Central memory CD8-positive, alpha-beta T cell (primary cell): ENCODE measurements at regions not wholly inside any gene's neighbourhood (a gene's known extent, or its start where the extent isn't known, plus 50 kb on each side); places are given as distances from the start of the nearest gene placed in this dataset.

ENCODE experiments used
- ATAC-seq: fragments of 150-1000 bp; cut with Tn5 transposase; replicated peaks from 2 replicates; pipeline ENCODE4 v1.10.0; 2022; ENCODE audit warnings: mild to moderate bottlenecking, moderate FRiP score, moderate number of reproducible peaks; ENCODE audit not compliant: poor library complexity, severe bottlenecking; ENCODE audit errors: extremely low read depth
- DNase-seq, 2 donors: peaks; one replicate each; pipeline ENCODE4 v3.0.0; 2021; ENCODE audit warnings: low spot score in 2 of 2
- H3K27ac Mint-ChIP-seq: one replicate; pipeline ENCODE4 v1.8.0; 2022; ENCODE audit warnings: low read depth, mild to moderate bottlenecking, moderate library complexity, mixed read lengths
- H3K27me3 Mint-ChIP-seq: one replicate; pipeline ENCODE4 v1.8.0; 2022; ENCODE audit warnings: mixed read lengths
- H3K36me3 Mint-ChIP-seq: one replicate; pipeline ENCODE4 v1.8.0; 2022; ENCODE audit warnings: mild to moderate bottlenecking, moderate library complexity, mixed read lengths; ENCODE audit not compliant: insufficient read depth
- H3K4me1 Mint-ChIP-seq: one replicate; pipeline ENCODE4 v1.8.0; 2022; ENCODE audit warnings: mixed read lengths
- H3K4me3 Mint-ChIP-seq: one replicate; pipeline ENCODE4 v1.8.0; 2022; ENCODE audit warnings: mild to moderate bottlenecking, moderate library complexity, mixed read lengths
- H3K9me3 Mint-ChIP-seq: one replicate; pipeline ENCODE4 v1.8.0; 2022; ENCODE audit warnings: mixed read lengths

DNA sequence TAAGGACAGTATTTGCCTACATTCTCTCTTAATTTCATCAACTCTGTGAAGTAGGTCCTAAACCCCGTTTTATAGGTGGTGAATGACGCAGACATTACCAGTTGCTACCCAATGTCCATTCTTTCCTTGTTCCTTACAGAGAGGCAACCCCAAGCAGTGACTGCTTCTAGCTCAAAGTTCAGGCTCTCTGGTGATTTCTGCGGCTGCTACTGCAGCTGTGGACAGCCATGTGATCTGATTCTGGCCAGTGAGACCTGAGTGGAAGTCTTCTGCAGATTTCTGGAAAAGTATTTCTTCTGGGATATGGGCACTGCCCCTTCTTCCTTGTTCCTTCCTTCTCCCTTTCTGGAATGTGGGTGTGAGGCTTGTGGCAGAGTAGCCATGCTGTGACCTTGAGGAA, 82.9 kb downstream of the ARF6 start:
- DNase-seq (no peak), ATAC-seq (no peak)
- Mint-ChIP-seq H3K27ac (no peak overlapping the region), H3K36me3 (peaks cover 5% of the 10 kb centered on the region), H3K4me3 (no peak overlapping the region), H3K9me3 (no peaks in the 10 kb centered on the region), H3K27me3 (no peaks in the 10 kb centered on the region), H3K4me1 (peaks cover 74% of the 10 kb centered on the region)

DNA sequence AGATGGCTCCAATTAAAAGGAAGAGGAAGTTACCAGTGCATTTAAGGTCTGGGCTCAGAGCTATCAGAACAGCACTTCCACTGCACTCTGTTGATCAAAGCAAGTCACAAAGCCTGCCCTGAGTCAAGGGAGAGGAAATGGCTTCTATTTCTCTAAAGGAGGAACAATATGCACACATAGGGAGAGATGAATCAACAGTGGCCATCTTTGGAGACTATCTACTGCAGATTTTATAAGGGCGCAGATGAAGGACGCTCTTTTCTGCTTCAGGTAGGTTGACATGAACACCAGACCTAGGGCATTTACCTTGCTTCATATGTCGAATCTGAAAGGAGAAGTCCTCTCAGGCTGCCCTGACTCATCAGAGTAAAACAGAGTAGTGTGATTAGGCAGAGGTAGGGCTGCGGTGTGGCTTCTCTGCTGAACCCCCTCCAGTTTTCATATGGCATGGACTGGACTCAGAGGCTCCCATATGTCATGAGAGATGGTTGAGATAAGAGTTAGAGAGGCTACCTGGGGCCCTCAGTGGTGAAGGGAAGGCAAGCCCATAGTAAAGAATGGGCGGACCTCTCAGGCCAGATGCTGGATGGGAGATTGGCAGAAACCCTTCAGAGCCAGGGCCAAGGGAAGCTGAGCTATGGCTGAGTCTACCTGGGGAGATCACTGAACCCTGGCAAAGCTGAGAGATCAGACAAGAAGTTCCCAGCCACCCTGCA, 84.4 kb downstream of the ARF6 start:
- no peaks in the 10 kb centered on the region for H3K9me3 Mint-ChIP-seq
- DNase-seq = no peak
- H3K27me3 Mint-ChIP-seq = no peaks in the 10 kb centered on the region
- H3K4me1 Mint-ChIP-seq = peaks cover 73% of the 10 kb centered on the region
- H3K36me3 Mint-ChIP-seq = peaks cover 5% of the 10 kb centered on the region
- H3K4me3 Mint-ChIP-seq = peak overlapping the region; percentile 66
- peak overlapping the region; percentile 89 for H3K27ac Mint-ChIP-seq
- ATAC-seq = peak; percentile 72

DNA sequence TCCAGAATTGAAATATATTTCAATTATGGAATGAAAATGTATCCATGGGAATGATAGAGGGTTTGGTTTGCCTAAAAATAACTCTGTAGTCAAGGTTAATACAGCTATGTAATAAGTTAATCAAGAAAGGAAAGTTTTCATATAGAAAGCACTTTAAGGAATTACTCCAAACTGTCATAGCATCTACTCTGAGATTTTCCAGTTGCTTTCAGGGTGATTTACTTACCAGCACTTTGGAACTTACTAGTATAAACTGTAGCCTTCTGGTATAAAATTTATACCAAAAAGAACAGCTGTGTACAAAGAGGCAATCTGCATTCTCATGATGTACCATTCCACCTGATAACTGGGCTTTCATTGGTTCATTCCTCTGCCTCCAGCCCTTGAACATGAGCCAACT, 87.1 kb downstream of the ARF6 start:
- no peaks in the 10 kb centered on the region for H3K27me3 Mint-ChIP-seq
- H3K9me3 Mint-ChIP-seq = no peaks in the 10 kb centered on the region
- H3K27ac Mint-ChIP-seq = no peak overlapping the region
- DNase-seq = no peak
- no peak for ATAC-seq
- no peak overlapping the region for H3K4me3 Mint-ChIP-seq
- H3K36me3 Mint-ChIP-seq = peaks cover 6% of the 10 kb centered on the region
- peaks cover 63% of the 10 kb centered on the region for H3K4me1 Mint-ChIP-seq

DNA sequence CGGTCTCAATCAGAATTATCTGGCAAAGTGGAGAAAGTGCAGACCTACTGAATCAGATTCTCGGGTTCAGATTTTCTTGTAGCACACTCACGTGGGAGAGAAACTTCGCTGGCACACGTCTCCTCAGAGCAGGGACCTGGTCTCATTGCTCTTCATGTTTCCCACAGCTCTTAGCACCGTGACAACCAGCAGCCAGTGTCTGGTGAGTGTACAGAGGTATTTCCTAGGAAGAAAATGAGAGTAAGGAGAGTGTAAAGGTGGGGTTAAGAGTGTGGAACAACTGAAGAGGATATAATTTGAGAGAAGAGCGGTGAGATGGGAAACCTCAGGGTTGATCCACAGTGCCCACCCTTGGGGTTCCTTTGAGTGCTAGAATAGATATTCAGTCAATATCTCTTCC, 89.2 kb downstream of the ARF6 start:
- Mint-ChIP-seq H3K27ac (peak overlapping the region; percentile 47), H3K4me1 (peaks cover 47% of the 10 kb centered on the region)

DNA sequence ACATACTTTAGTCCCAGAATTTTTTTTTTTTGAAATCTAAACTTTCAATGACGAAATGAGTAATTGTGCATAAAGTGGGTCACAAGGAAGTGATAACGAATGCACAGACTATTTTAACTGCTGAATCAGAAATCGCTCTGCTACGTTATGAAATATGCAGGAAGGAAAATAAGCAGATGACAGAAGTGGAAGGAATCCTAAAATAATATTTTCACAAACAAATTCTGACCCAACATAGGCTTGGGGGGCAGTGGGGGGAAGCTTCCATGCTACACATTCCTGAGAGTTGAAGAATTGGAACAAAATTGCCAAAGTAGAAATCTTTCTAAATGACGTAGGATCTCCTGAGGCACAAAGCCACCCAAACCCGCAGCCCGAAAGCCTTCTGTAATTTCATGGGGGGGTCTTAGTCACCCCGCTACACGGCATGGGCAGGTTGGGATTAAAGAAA, 89.6 kb downstream of the ARF6 start:
- peaks cover 7% of the 10 kb centered on the region for H3K36me3 Mint-ChIP-seq
- H3K27me3 Mint-ChIP-seq = no peaks in the 10 kb centered on the region
- H3K4me1 Mint-ChIP-seq = peaks cover 42% of the 10 kb centered on the region
- peak overlapping the region; percentile 47 for H3K27ac Mint-ChIP-seq
- DNase-seq (no peak), ATAC-seq (no peak)
- no peaks in the 10 kb centered on the region for H3K9me3 Mint-ChIP-seq
- no peak overlapping the region for H3K4me3 Mint-ChIP-seq

More for the DNA sequence above, 89.2 kb downstream of the ARF6 start:
- ATAC-seq = no peak
- Mint-ChIP-seq H3K27me3 (no peaks in the 10 kb centered on the region), H3K36me3 (peaks cover 6% of the 10 kb centered on the region), H3K9me3 (no peaks in the 10 kb centered on the region), H3K4me3 (no peak overlapping the region)
- no peak for DNase-seq

DNA sequence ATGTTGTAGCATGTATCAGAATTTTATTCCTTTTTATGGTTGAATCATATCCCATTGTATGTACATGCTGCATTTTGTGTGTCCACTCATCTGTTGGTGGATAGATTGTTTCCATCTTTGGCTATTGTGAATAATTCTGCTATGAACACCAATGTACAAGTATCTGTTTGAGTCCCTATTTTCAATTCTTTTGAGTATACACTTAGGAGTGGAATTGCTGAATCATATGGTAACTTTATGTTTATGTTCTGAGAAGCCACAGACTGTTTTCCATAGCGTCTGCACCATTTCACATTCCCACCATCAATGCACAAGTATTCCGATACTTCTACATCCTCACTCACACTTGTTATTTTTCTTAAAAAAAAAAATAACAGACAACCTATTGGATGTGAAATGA, 91.5 kb downstream of the ARF6 start:
- H3K4me1 Mint-ChIP-seq = peaks cover 24% of the 10 kb centered on the region
- peaks cover 3% of the 10 kb centered on the region for H3K36me3 Mint-ChIP-seq
- no peaks in the 10 kb centered on the region for H3K9me3 Mint-ChIP-seq
- no peak overlapping the region for H3K27ac Mint-ChIP-seq
- DNase-seq (no peak), ATAC-seq (no peak)
- H3K27me3 Mint-ChIP-seq = no peaks in the 10 kb centered on the region
- H3K4me3 Mint-ChIP-seq = no peak overlapping the region

DNA sequence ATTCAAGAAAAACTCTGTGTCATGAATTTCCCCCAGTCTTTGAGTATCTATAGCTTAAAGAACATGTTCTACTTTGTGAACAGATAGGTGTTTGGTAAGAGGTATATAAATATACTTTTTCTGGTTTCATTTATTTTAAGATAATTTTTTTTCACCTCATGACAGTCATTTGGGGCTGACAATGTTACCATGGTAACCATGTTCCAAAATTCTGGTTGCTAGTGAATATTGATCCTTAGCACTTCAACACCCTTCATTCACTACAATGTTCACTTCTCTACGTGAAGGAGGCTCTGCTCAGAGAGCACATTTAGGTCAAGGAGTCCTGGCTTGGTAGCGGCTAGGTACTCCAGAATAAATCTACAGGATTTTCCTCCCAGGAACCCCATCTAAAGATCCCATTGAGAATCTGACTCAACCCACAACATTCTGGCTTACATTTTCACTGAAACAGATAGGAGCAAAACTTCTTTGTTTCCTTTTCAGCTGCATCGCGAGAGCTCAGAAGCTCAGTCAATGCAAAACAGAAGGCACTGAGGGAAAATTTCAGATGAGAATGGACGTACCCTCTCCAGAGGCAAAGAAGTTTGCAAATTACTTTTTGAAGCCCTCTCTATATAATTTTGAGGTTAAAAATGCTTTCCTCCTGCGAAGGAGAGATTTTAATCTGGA, 93.6 kb downstream of the ARF6 start:
- Mint-ChIP-seq H3K4me1 (peaks cover 15% of the 10 kb centered on the region), H3K4me3 (no peak overlapping the region), H3K36me3 (peaks cover 6% of the 10 kb centered on the region), H3K27ac (no peak overlapping the region), H3K9me3 (no peaks in the 10 kb centered on the region), H3K27me3 (no peaks in the 10 kb centered on the region)
- no peak for DNase-seq
- no peak for ATAC-seq

DNA sequence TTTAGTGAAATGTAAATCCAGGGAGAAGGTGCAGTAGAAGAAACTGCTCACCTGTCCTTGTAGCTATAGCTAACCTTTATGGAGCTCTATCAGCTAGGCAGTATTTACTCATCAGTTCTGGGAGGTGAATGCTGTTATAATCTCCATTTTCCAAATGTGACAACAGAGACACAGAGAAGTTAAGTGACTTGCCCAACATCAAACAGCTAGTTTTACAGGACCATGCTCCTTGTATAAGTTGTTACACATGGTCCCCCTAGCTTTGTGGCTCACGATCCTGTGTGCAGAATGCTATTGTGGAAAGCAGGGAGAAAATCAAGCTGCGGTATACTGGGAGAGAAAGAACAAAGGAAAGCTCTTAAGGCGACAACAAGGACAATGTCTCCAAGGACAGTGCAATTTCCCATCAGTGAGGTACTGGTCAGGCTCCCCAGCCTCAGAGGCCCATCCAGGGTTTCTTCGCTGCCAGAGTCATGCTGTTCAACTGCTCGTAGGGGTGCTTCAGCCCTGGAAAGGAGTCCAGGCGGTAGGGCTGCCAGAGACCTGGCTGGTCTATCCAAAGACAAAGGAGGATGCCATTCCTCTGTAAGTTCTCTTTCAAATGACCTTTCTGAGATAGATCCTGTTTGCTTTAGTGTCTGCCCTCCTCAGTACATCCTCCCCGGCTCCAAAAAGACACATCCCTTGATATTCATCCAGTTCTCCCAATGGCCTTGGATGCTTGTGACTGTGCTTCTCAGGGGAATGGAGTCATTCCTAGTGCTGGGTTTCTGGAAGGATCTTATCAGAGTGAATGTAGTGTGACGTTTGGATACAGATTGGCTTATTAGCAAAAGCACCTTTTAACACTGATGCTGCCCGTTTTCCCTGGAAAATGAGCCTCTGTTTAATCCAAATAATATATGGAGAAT, 95.5 kb downstream of the ARF6 start:
- peaks cover 6% of the 10 kb centered on the region for H3K4me1 Mint-ChIP-seq
- ATAC-seq (no peak), DNase-seq (no peak)
- H3K9me3 Mint-ChIP-seq = no peaks in the 10 kb centered on the region
- peaks cover 6% of the 10 kb centered on the region for H3K36me3 Mint-ChIP-seq
- no peak overlapping the region for H3K4me3 Mint-ChIP-seq
- H3K27ac Mint-ChIP-seq = no peak overlapping the region
- H3K27me3 Mint-ChIP-seq = no peaks in the 10 kb centered on the region

DNA sequence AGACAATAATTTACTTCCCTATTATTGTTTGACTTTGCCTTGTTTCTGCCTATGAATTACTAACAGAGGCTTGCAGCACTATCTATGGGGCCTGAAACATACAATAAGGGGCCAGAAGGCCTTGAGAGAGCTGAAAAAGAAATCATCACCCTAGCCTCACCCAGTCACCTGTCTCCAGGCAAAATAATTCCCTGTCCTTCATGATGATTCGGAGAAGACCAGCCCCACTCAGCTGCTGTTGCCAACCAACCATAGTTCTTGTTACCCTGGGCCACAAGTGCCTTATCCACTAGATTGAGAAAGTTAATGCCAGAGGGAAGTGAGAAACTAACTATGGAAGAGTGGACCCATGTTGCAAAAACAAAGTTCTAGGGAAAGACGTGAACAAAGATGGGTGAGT, 97.1 kb downstream of the ARF6 start:
- no peak for DNase-seq
- no peaks in the 10 kb centered on the region for H3K27me3 Mint-ChIP-seq
- H3K36me3 Mint-ChIP-seq = peaks cover 5% of the 10 kb centered on the region
- peaks cover 6% of the 10 kb centered on the region for H3K4me1 Mint-ChIP-seq
- H3K9me3 Mint-ChIP-seq = no peaks in the 10 kb centered on the region
- H3K27ac Mint-ChIP-seq = no peak overlapping the region
- ATAC-seq = no peak
- H3K4me3 Mint-ChIP-seq = no peak overlapping the region

DNA sequence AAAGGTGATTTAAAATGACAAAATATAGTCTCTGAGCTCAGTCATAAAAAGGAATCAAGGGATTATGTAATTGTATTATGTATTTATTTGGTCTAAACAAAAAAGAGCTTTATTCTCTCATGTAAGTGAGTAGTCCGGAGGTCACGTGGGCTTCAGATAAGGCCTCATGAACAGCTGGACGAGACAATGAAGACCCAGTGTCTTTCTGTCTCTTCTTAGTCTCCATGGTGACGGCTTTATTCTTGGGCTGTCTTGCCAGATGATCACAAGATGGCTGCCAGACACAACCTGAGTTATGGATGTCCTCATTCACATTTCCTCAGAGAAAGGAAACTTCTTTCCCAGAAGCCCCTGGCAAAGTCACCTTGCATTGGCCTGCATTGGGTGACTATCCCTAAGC, 98.6 kb downstream of the ARF6 start:
- no peak for ATAC-seq
- no peaks in the 10 kb centered on the region for H3K9me3 Mint-ChIP-seq
- H3K36me3 Mint-ChIP-seq = peaks cover 5% of the 10 kb centered on the region
- peaks cover 6% of the 10 kb centered on the region for H3K4me1 Mint-ChIP-seq
- no peak overlapping the region for H3K27ac Mint-ChIP-seq
- no peak overlapping the region for H3K4me3 Mint-ChIP-seq
- no peaks in the 10 kb centered on the region for H3K27me3 Mint-ChIP-seq
- DNase-seq = no peak

DNA sequence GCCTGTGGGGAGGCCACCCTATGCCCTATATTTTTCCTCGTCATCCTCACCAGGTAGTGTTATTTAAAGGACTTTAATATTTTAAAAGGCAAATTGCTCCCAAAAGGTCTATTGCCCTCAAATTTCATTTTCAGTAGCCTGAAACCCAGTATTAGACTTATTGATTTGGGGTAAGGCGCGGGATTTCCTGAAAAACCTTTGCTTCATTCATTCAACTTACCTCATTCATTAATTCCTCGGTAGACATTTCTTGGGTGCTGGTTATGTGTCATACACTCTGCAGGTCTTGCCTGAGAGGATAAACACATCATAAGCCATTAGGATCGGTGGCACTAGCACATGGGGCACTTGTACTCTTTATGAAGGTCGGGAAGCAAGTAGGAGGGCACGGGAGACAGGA, 99.2 kb downstream of the ARF6 start:
- H3K27me3 Mint-ChIP-seq = no peaks in the 10 kb centered on the region
- H3K36me3 Mint-ChIP-seq = peaks cover 5% of the 10 kb centered on the region
- no peak overlapping the region for H3K4me3 Mint-ChIP-seq
- ATAC-seq (no peak), DNase-seq (no peak)
- no peak overlapping the region for H3K27ac Mint-ChIP-seq
- H3K9me3 Mint-ChIP-seq = no peaks in the 10 kb centered on the region
- peaks cover 6% of the 10 kb centered on the region for H3K4me1 Mint-ChIP-seq

DNA sequence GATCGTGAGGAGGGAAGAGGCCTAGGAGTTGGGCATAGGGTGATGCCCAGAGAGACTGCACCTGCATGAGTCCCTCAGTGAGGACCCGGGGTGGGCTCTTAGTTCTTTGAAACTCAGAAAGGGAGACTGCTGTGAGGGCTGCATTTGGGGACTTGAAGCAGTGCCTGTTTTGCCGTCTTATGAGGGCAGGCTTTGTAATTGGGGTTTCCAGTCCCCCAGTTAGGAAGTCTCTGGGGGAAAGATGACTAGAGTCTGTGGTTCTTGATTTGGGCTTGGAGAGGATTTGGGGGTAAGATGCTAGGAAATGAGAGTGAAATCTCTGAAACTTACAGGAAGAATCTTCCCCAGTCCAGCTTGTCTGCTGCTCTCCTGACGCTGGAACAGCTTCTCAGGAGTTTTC, 99.6 kb downstream of the ARF6 start:
- peaks cover 7% of the 10 kb centered on the region for H3K4me1 Mint-ChIP-seq
- DNase-seq (no peak), ATAC-seq (no peak)
- H3K27me3 Mint-ChIP-seq = no peaks in the 10 kb centered on the region
- H3K36me3 Mint-ChIP-seq = peaks cover 3% of the 10 kb centered on the region
- no peak overlapping the region for H3K27ac Mint-ChIP-seq
- no peak overlapping the region for H3K4me3 Mint-ChIP-seq
- no peaks in the 10 kb centered on the region for H3K9me3 Mint-ChIP-seq
